HG02938 (cell line): ENCODE measurements at regions not wholly inside any gene's neighbourhood (a gene's known extent, or its start where the extent isn't known, plus 50 kb on each side); places are given as distances from the start of the nearest gene placed in this dataset.
"Not testable (repeated sequence)": the region's sequence is repeated elsewhere in the genome, so short reads cannot be mapped to it uniquely, and the experiment has no call there.

Experiments
- ATAC-seq: cut with Tn5 transposase; IDR thresholded peaks from one replicate; pipeline ENCODE4 v1.9.1; 2021; ENCODE audit warnings: mild to moderate bottlenecking, moderate library complexity; ENCODE audit not compliant: unreplicated experiment

GRCh38 chr12:46550266-46550879 lies 177.8 kb upstream of the SLC38A2 start:
- ATAC-seq = no peak

GRCh38 chr12:46549527-46550265 lies 177.1 kb upstream of the SLC38A2 start:
- no peak for ATAC-seq

- no peak for ATAC-seq
These were observed 176.1 kb upstream of the SLC38A2 start for GRCh38 chr12:46548605-46549071.

GRCh38 chr12:46547421-46548354 lies 175.1 kb upstream of the SLC38A2 start:
- no peak for ATAC-seq

GRCh38 chr12:46546634-46547273 lies 174.2 kb upstream of the SLC38A2 start:
- ATAC-seq = peak; percentile 84

DNA sequence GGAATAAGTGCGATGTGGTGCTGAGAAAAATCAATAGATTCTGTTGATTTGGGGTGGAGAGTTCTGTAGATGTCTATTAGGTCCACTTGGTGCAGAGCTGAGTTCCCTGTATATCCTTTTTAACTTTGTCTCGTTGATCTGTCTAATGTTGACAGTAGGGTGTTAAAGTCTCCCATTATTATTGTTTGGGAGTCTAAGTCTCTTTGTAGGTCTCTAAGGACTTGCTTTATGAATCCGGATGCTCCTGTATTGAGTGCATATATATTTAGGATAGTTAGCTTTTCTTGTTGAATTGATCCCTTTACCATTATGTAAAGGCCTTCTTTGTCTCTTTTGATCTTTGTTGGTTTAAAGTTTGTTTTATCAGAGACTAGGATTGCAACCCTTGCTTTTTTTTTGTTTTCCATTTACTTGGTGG lies 170.8 kb upstream of the SLC38A2 start:
- ATAC-seq = not testable (repeated sequence)

- ATAC-seq = no peak
These were observed 166.4 kb upstream of the SLC38A2 start for GRCh38 chr12:46538976-46539375.

GRCh38 chr12:46537387-46537955 lies 164.9 kb upstream of the SLC38A2 start:
- no peak for ATAC-seq

DNA sequence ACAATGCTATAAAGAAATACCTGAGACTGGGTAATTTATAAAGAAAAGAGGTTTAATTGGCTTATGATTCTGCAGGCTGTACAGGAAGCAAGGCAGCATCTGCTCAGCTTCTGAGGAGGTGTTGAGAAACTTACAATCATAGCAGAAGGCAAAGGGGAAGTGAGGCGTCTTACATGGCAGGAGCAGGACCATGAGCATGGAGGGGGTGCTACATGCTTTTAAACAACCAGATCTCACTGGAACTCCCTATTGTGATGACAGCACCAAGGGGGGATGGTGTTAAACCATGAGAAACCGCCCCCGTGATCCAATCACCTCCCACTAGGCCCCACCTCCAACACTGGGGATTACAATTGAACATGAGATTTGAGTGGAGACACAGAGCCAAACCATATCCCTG lies 163.7 kb upstream of the SLC38A2 start:
- ATAC-seq = peak; percentile 88

DNA sequence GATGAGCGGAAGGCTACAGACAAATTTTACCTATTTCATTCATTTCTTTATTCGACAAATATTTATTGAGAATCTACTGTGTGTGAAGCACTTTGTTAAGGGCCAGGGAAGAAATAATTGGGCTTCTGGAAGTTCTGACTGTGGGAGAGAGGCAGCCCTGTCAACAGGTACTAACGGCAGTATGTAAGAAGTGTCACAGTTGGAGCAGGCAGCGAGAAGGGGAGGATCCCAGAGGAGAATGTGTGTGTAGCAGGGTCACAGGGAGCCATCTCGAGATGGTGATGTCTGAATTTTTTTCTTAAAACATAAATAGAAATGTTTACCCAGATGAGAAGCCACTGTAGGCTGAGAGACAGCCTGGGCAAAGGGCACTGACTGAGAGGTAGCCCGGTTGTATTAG lies 163.3 kb upstream of the SLC38A2 start:
- ATAC-seq = no peak

GRCh38 chr12:46535376-46535775 lies 162.8 kb upstream of the SLC38A2 start:
- no peak for ATAC-seq

- no peak for ATAC-seq
These were observed 161.8 kb upstream of the SLC38A2 start for GRCh38 chr12:46534327-46534840.

DNA sequence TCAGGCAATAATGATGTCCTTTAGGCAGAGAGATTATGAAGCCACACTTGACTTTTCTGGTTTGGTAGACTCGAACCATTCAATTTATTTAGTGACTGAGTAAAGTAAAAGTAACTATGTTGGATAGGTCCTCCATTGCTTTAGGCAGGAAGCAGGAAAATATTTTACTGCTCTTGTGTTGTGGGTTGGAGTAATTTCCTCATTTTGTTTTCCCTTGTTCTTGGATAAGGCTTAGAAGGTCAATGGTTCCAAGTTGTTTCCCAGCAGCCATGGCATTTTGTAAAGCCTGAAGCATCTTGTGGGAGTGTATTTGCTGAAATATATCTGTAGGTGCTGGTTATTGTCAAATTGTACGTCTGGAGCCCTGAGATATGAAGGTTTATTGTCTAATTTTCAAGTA lies 161.2 kb upstream of the SLC38A2 start:
- ATAC-seq = no peak

- ATAC-seq = no peak
These were observed 159.2 kb upstream of the SLC38A2 start for GRCh38 chr12:46531804-46532203.

DNA sequence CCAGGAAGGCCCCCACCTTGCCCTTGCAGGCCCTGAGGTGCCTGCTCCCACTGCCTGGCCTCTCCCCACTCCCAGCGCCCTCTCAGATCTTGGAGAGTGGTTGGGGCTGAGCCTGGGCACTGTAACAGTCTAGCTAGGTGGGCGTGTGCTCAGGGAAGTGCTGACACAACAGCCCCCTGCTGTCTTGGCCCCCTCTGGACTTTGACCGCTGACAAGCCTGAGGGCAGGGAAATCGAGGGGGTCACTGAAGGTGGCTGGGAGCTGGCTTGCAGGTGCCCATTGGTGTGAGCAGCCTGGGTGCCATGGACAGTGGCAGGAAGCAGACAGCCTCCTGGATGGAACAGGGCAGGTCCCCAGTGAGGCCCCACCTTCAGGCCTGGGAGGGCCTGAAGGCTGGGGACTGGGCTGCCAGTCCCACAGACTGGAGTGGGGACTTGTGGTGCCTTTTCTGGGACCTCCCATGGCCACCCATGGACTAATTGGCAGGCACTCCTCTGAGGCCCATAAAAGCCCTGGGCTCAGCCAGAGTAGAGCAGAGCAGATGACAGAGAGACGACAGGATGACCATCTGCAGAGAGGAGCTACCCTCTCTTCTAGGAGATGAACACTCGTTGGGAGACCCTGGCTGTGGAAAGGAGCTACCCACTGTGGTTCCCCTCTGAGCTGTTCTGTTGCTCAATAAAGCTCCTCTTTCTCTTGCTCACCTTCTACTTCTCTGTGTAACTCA lies 158.6 kb upstream of the SLC38A2 start:
- ATAC-seq = no peak

GRCh38 chr12:46530373-46531056 lies 157.9 kb upstream of the SLC38A2 start:
- no peak for ATAC-seq

GRCh38 chr12:46526233-46526632 lies 153.7 kb upstream of the SLC38A2 start:
- no peak for ATAC-seq

GRCh38 chr12:46524778-46525177 lies 152.2 kb upstream of the SLC38A2 start:
- ATAC-seq = no peak
